ENCODE measurements at regions not wholly inside any gene's neighbourhood (a gene's known extent, or its start where the extent isn't known, plus 50 kb on each side); places are given as distances from the start of the nearest gene placed in this dataset.

GRCh38 chr18:65260030-65260429 lies 490.8 kb upstream of the CDH7 start:
- TF ChIP-seq CTCF (IDR thresholded peaks at IDR 0.05; ENCODE audit: low read depth, low read length, poor library complexity, severe bottlenecking) (no peak), EZH2phosphoT487 (IDR thresholded peaks at IDR 0.05; ENCODE audit: borderline replicate concordance, low read length) (no peak)
